ENCODE measurements at regions not wholly inside any gene's neighbourhood (a gene's known extent, or its start where the extent isn't known, plus 50 kb on each side); places are given as distances from the start of the nearest gene placed in this dataset.
"Not testable (repeated sequence)": the region's sequence is repeated elsewhere in the genome, so short reads cannot be mapped to it uniquely, and the experiment has no call there.

GRCh38 chr6:158891560-158891959 is 72.4 kb upstream of the EZR start:
- WGBS, 2 experiments (ENCODE audit: extremely low coverage in 1 of 2, insufficient coverage in 1 of 2, insufficient read length in 1 of 2, insufficient replicate concordance in 2 of 2, low coverage in 1 of 2, low lambda C conversion rate in 2 of 2, missing lambda C conversion rate in 1 of 2) = 98% methylated on average over 6 of the region's 6 CpGs; no CpG with 5 or more reads in 1 of the 2 experiments
- H3K23me2 ChIP-seq (ENCODE audit: low read depth, low read length); H4K20me1 ChIP-seq (replicated peaks in 1 of 2; ENCODE audit: control insufficient read depth in 1 of 2, insufficient read depth in 2 of 2, low read length in 2 of 2); H3K23ac ChIP-seq (ENCODE audit: insufficient read length); H3K4me2 ChIP-seq (ENCODE audit: insufficient read depth in 1 of 2, low read depth in 2 of 2, low read length in 2 of 2); H3K14ac ChIP-seq (ENCODE audit: insufficient read length); H3K9me3 ChIP-seq (ENCODE audit: insufficient read depth in 2 of 2, low read depth in 1 of 2, low read length in 1 of 2); H4K5ac ChIP-seq (ENCODE audit: insufficient read length, low read depth, low read length); H3K36me3 ChIP-seq (ENCODE audit: control insufficient read depth in 2 of 4, insufficient read depth in 4 of 4, low read length in 3 of 4); H2BK5ac ChIP-seq (ENCODE audit: low read depth, low read length); FAIRE-seq; H3K4me3 ChIP-seq (ENCODE audit: extremely low read depth in 1 of 4, insufficient read depth in 2 of 4, low read depth in 3 of 4, low read length in 4 of 4); DNase-seq (ENCODE audit: low read depth in 1 of 2, low spot score in 2 of 2); H4K8ac ChIP-seq (ENCODE audit: extremely low read depth, insufficient read depth, low read length); H3K4ac ChIP-seq (replicated peaks; ENCODE audit: insufficient read length, low read depth, low read length); H4K91ac ChIP-seq (replicated peaks; ENCODE audit: insufficient read length, low read length); H3K79me2 ChIP-seq (ENCODE audit: control insufficient read depth in 1 of 2, insufficient read depth in 2 of 2, low read length in 2 of 2); H2AFZ ChIP-seq (ENCODE audit: low read length); H2BK15ac ChIP-seq (ENCODE audit: low read length); H3K27me3 ChIP-seq (replicated peaks in 1 of 4; ENCODE audit: control insufficient read depth in 3 of 4, extremely low read depth in 1 of 4, insufficient read depth in 3 of 4, low read length in 3 of 4); H2BK12ac ChIP-seq (ENCODE audit: low read depth, low read length); H3K79me1 ChIP-seq (ENCODE audit: low read depth, low read length); CTCF ChIA-PET (ENCODE audit: partially characterized antibody); H2BK120ac ChIP-seq (replicated peaks; ENCODE audit: low read depth, low read length); H3K9ac ChIP-seq (replicated peaks in 1 of 4; ENCODE audit: extremely low read depth in 1 of 4, low read depth in 3 of 4, low read length in 3 of 4); H2AK5ac ChIP-seq (ENCODE audit: low read depth, low read length); H3K18ac ChIP-seq (ENCODE audit: extremely low read depth, low read length); H2BK20ac ChIP-seq (ENCODE audit: low read length); H3K56ac ChIP-seq (replicated peaks; ENCODE audit: insufficient read length, low read depth, low read length); H3K27ac ChIP-seq (ENCODE audit: low read depth, low read length): not testable (repeated sequence)
- peaks cover 0 to 11% (median 0%) of the 10 kb centered on the region in 4 experiments; a peak in 3 of 7 replicates for H3K4me1 ChIP-seq (replicated peaks in 1 of 4; ENCODE audit: control insufficient read depth in 3 of 4, insufficient read depth in 4 of 4, low read length in 3 of 4)
- POLR2A ChIA-PET (ENCODE audit: partially characterized antibody) = interaction anchor here (0.6 kb wide), 1 partner anchor 42 kb away, joined by 5 read pairs; no protein-coding TSS in a partner anchor

GRCh38 chr6:158888171-158888570 is 69.0 kb upstream of the EZR start:
- FAIRE-seq; H3K4ac ChIP-seq (replicated peaks; ENCODE audit: insufficient read length, low read depth, low read length); H2BK120ac ChIP-seq (replicated peaks; ENCODE audit: low read depth, low read length); H2BK12ac ChIP-seq (ENCODE audit: low read depth, low read length); DNase-seq (ENCODE audit: low read depth in 1 of 2, low spot score in 2 of 2); H3K56ac ChIP-seq (replicated peaks; ENCODE audit: insufficient read length, low read depth, low read length); H3K4me1 ChIP-seq (replicated peaks in 1 of 4; ENCODE audit: control insufficient read depth in 3 of 4, insufficient read depth in 4 of 4, low read length in 3 of 4); H3K18ac ChIP-seq (ENCODE audit: extremely low read depth, low read length); H4K20me1 ChIP-seq (replicated peaks in 1 of 2; ENCODE audit: control insufficient read depth in 1 of 2, insufficient read depth in 2 of 2, low read length in 2 of 2); H3K4me3 ChIP-seq (ENCODE audit: extremely low read depth in 1 of 4, insufficient read depth in 2 of 4, low read depth in 3 of 4, low read length in 4 of 4); H2BK5ac ChIP-seq (ENCODE audit: low read depth, low read length); H3K79me1 ChIP-seq (ENCODE audit: low read depth, low read length); H4K91ac ChIP-seq (replicated peaks; ENCODE audit: insufficient read length, low read length); H3K27me3 ChIP-seq (replicated peaks in 1 of 4; ENCODE audit: control insufficient read depth in 3 of 4, extremely low read depth in 1 of 4, insufficient read depth in 3 of 4, low read length in 3 of 4); H3K9me3 ChIP-seq (ENCODE audit: insufficient read depth in 2 of 2, low read depth in 1 of 2, low read length in 1 of 2); H3K14ac ChIP-seq (ENCODE audit: insufficient read length); H3K27ac ChIP-seq (ENCODE audit: low read depth, low read length); H3K9ac ChIP-seq (replicated peaks in 1 of 4; ENCODE audit: extremely low read depth in 1 of 4, low read depth in 3 of 4, low read length in 3 of 4); H3K79me2 ChIP-seq (ENCODE audit: control insufficient read depth in 1 of 2, insufficient read depth in 2 of 2, low read length in 2 of 2); H3K4me2 ChIP-seq (ENCODE audit: insufficient read depth in 1 of 2, low read depth in 2 of 2, low read length in 2 of 2); H4K8ac ChIP-seq (ENCODE audit: extremely low read depth, insufficient read depth, low read length); H2AK5ac ChIP-seq (ENCODE audit: low read depth, low read length); H3K36me3 ChIP-seq (ENCODE audit: control insufficient read depth in 2 of 4, insufficient read depth in 4 of 4, low read length in 3 of 4); H2AFZ ChIP-seq (ENCODE audit: low read length); H4K5ac ChIP-seq (ENCODE audit: insufficient read length, low read depth, low read length); H3K23ac ChIP-seq (ENCODE audit: insufficient read length); H3K23me2 ChIP-seq (ENCODE audit: low read depth, low read length); H2BK15ac ChIP-seq (ENCODE audit: low read length); H2BK20ac ChIP-seq (ENCODE audit: low read length); POLR2A ChIA-PET (ENCODE audit: partially characterized antibody): not testable (repeated sequence)
- CTCF ChIA-PET (ENCODE audit: partially characterized antibody) = interaction anchor here (1.1 kb wide), 1 partner anchor 14 kb away, joined by 3 read pairs; no protein-coding TSS in a partner anchor
- 96% methylated on average over 5 of the region's 8 CpGs; no CpG with 5 or more reads in 1 of the 2 experiments for WGBS, 2 experiments (ENCODE audit: extremely low coverage in 1 of 2, insufficient coverage in 1 of 2, insufficient read length in 1 of 2, insufficient replicate concordance in 2 of 2, low coverage in 1 of 2, low lambda C conversion rate in 2 of 2, missing lambda C conversion rate in 1 of 2)

Measured in H1 (cell line).